Femur (tissue), 1 donor: ENCODE measurements at regions not wholly inside any gene's neighbourhood (a gene's known extent, or its start where the extent isn't known, plus 50 kb on each side); places are given as distances from the start of the nearest gene placed in this dataset.

ENCODE experiments used
- DNase-seq: peaks from one replicate; pipeline ENCODE4 v3.0.0-alpha.2; 2017

GRCh38 chr12:105539735-105540134 is 209.2 kb downstream of the C12orf75 start:
- DNase-seq: no peak

- DNase-seq: no peak
Observed at GRCh38 chr12:105547786-105548185, 217.3 kb downstream of the C12orf75 start.

GRCh38 chr12:105548626-105549025 is 218.1 kb downstream of the C12orf75 start:
- DNase-seq: no peak

- no peak for DNase-seq
Observed at GRCh38 chr12:105552056-105552455, 221.6 kb downstream of the C12orf75 start.

- no peak for DNase-seq
Observed at GRCh38 chr12:105554223-105554678, 223.8 kb downstream of the C12orf75 start.

GRCh38 chr12:105554856-105555255 is 224.4 kb downstream of the C12orf75 start:
- DNase-seq: no peak

- peak; percentile 30 for DNase-seq
Observed at GRCh38 chr12:105555556-105556295, 225.2 kb downstream of the C12orf75 start.

GRCh38 chr12:105559310-105559709 is 228.8 kb downstream of the C12orf75 start:
- DNase-seq: no peak

- no peak for DNase-seq
Observed at GRCh38 chr12:105561546-105562198, 231.2 kb downstream of the C12orf75 start.

- peak; percentile 74 for DNase-seq
Observed at GRCh38 chr12:105562199-105562971, 231.9 kb downstream of the C12orf75 start.

GRCh38 chr12:105567061-105567460 is 236.6 kb downstream of the C12orf75 start:
- no peak for DNase-seq

GRCh38 chr12:105569886-105570285 is 239.4 kb downstream of the C12orf75 start:
- no peak for DNase-seq

- peak; percentile 36 for DNase-seq
Observed at GRCh38 chr12:105570944-105571343, 240.5 kb downstream of the C12orf75 start.

- no peak for DNase-seq
Observed at GRCh38 chr12:105573574-105573973, 243.1 kb downstream of the C12orf75 start.

GRCh38 chr12:105574056-105574715 is 243.7 kb downstream of the C12orf75 start:
- DNase-seq: no peak

- DNase-seq: no peak
Observed at GRCh38 chr12:105575235-105575634, 244.7 kb downstream of the C12orf75 start.

- no peak for DNase-seq
Observed at GRCh38 chr12:105576261-105576660, 245.8 kb downstream of the C12orf75 start.

- DNase-seq: no peak
Observed at GRCh38 chr12:105580821-105581352, 250.4 kb downstream of the C12orf75 start.

GRCh38 chr12:105581420-105581819 is 250.9 kb downstream of the C12orf75 start:
- DNase-seq: no peak

- DNase-seq: no peak
Observed at GRCh38 chr12:105585107-105585506, 254.6 kb downstream of the C12orf75 start.

GRCh38 chr12:105587237-105587636 is 256.7 kb downstream of the C12orf75 start:
- DNase-seq: no peak

- DNase-seq: no peak
Observed at GRCh38 chr12:105588106-105588505, 257.6 kb downstream of the C12orf75 start.

- DNase-seq: no peak
Observed at GRCh38 chr12:105590571-105590970, 260.1 kb downstream of the C12orf75 start.
